IPS DF 6.9 (cell line): ENCODE measurements at regions not wholly inside any gene's neighbourhood (a gene's known extent, or its start where the extent isn't known, plus 50 kb on each side); places are given as distances from the start of the nearest gene placed in this dataset.

Experiments
- DNase-seq: peaks from one replicate; pipeline ENCODE4 v3.0.0-alpha.2; 2013; ENCODE audit warnings: low read depth, low spot score
- H3K27ac ChIP-seq: one replicate; pipeline ENCODE4 v1.5.1; 2013; ENCODE audit warnings: low read length, control low read depth
- H3K27me3 ChIP-seq: 2 replicates; pipeline ENCODE4 v1.6.1; 2013; ENCODE audit warnings: mild to moderate bottlenecking, low read length; ENCODE audit not compliant: control insufficient read depth, insufficient read depth
- H3K36me3 ChIP-seq: 2 replicates; pipeline ENCODE4 v1.6.1; 2013; ENCODE audit warnings: low read length; ENCODE audit not compliant: control insufficient read depth, insufficient read depth
- H3K4me1 ChIP-seq: 2 replicates; pipeline ENCODE4 v1.6.1; 2013; ENCODE audit warnings: low read length; ENCODE audit not compliant: control insufficient read depth, insufficient read depth
- H3K4me3 ChIP-seq: 2 replicates; pipeline ENCODE4 v1.5.1; 2013; ENCODE audit warnings: mild to moderate bottlenecking, low read length
- H3K9me3 ChIP-seq: 2 replicates; pipeline ENCODE4 v1.6.1; 2013; ENCODE audit warnings: low read length, inconsistent platforms; ENCODE audit not compliant: control insufficient read depth, insufficient read depth
- WGBS: extraction: QIAGEN DNeasy Blood & Tissue Kit; methylation state at CpG from one replicate; pipeline ENCODE4 v1.1.7; 2013; ENCODE audit warnings: mixed read lengths, missing lambda C conversion rate; ENCODE audit not compliant: insufficient read length, insufficient coverage; 5-methylcytosine and 5-hydroxymethylcytosine counted together

DNA sequence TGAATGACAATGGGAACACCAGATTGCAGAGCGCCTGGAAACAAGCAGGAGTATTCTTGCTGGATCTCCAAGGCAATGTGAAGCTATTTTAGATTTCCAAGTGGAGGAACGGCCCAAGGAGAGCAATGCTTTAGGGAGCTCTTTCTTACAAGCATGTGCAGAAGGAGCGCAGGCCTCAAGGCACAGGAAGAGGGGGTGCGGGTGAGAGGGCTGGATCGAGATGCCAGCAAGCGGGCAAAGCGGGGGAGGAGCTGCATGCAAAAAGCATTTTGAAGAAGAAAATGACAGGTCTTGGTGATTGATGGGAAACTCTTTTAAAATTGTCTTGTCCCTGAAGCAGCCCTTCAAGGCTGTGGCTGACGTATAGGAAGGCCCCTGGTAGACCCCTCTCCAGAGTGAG is 171.9 kb downstream of the QRSL1 start:
- Histone ChIP-seq H3K9me3 (no peaks in the 10 kb centered on the region; the same call in 1 of the 2 replicates), H3K4me3 (no peak overlapping the region), H3K4me1 (peaks cover 11% of the 10 kb centered on the region), H3K27me3 (no peaks in the 10 kb centered on the region), H3K36me3 (no peaks in the 10 kb centered on the region), H3K27ac (no peak overlapping the region)
- WGBS = no CpG with 5 or more reads among the region's 8 CpGs
- DNase-seq = no peak

GRCh38 chr6:106800379-106800778 is 171.0 kb downstream of the QRSL1 start:
- Histone ChIP-seq H3K9me3 (no peaks in the 10 kb centered on the region; the same call in 1 of the 2 replicates), H3K36me3 (no peaks in the 10 kb centered on the region), H3K4me3 (no peak overlapping the region), H3K4me1 (peaks cover 11% of the 10 kb centered on the region), H3K27me3 (no peaks in the 10 kb centered on the region), H3K27ac (no peak overlapping the region)
- no CpG with 5 or more reads among the region's 5 CpGs for WGBS
- DNase-seq = no peak

- Histone ChIP-seq H3K4me3 (no peak overlapping the region), H3K27me3 (no peaks in the 10 kb centered on the region), H3K27ac (no peak overlapping the region), H3K9me3 (no peaks in the 10 kb centered on the region), H3K4me1 (peaks cover 10% of the 10 kb centered on the region), H3K36me3 (no peaks in the 10 kb centered on the region)
- DNase-seq = no peak
- no CpG with 5 or more reads among the region's 8 CpGs for WGBS
Measured at GRCh38 chr6:106799031-106799894, 169.9 kb downstream of the QRSL1 start.

GRCh38 chr6:106797186-106797585 is 167.8 kb downstream of the QRSL1 start:
- no CpG with 5 or more reads among the region's 2 CpGs for WGBS
- no peak overlapping the region for H3K4me3 ChIP-seq
- DNase-seq = no peak
- no peaks in the 10 kb centered on the region for H3K36me3 ChIP-seq
- no peaks in the 10 kb centered on the region for H3K27me3 ChIP-seq
- H3K4me1 ChIP-seq = peaks cover 8% of the 10 kb centered on the region; the same call in 1 of the 2 replicates
- H3K9me3 ChIP-seq = no peaks in the 10 kb centered on the region
- no peak overlapping the region for H3K27ac ChIP-seq

DNA sequence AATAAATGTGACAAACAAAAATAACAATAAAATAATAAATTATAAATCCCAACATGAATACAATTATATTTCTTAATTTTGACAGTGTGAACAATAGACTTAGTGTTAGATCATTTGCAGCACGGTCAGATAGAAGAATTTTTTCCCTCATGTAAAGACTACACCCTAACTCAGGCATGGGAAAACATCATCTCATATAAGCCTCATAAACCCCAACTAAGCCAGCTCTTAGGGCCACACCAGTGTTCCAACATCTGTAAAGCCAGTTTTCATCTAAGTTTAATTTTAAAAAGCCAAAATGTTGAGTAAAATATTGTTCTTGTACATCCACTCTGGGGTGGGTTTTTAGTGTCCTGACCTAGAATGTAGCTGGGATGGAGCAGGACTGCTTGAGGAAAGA is 167.4 kb downstream of the QRSL1 start:
- H3K9me3 ChIP-seq = no peaks in the 10 kb centered on the region
- H3K27ac ChIP-seq = no peak overlapping the region
- WGBS = no CpG with 5 or more reads among the region's 1 CpG
- no peaks in the 10 kb centered on the region for H3K36me3 ChIP-seq
- DNase-seq = no peak
- no peak overlapping the region for H3K4me3 ChIP-seq
- H3K4me1 ChIP-seq = peaks cover 6% of the 10 kb centered on the region; the same call in 1 of the 2 replicates
- H3K27me3 ChIP-seq = no peaks in the 10 kb centered on the region

- DNase-seq = no peak
Measured at GRCh38 chr6:106794129-106794528, 164.8 kb downstream of the QRSL1 start.

DNA sequence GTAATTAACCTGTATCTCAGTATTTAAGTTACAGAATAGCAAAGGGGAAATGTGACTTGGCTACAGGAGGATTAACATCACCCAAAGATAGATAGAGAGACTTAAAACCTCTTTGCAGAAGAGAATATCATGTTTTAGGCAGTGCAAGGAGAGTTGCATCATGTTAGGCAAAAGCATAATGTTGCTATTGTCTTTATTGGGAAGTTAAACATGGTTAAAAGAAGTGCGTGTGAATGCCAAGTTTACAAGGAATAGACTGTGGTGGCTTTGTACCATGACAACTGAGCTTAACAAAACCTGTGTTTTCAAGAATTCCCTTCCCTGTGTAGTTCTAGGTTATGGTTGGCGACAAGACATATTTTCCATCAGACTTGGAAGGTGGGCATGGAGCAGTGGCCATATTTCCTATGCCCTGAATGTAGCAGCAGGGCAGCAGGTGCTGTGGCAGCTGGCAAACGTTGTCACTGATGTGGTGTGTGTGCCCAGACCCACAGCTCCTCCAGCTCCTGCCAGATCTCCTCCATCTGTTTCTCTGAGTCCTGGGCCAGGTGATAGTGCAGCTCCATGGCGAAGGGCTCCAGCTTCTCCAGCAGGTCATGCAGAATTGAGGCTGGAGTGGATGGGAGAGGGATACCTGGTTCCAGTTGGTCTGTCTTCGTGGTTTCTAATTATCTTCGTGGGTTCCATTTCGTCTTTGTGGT is 163.3 kb downstream of the QRSL1 start:
- no peaks in the 10 kb centered on the region for H3K9me3 ChIP-seq
- no peaks in the 10 kb centered on the region for H3K36me3 ChIP-seq
- no peak overlapping the region for H3K27ac ChIP-seq
- no CpG with 5 or more reads among the region's 7 CpGs for WGBS
- H3K27me3 ChIP-seq = no peaks in the 10 kb centered on the region
- no peak for DNase-seq
- H3K4me1 ChIP-seq = no peaks in the 10 kb centered on the region
- no peak overlapping the region for H3K4me3 ChIP-seq

More at GRCh38 chr6:106794129-106794528, 164.8 kb downstream of the QRSL1 start:
- no peaks in the 10 kb centered on the region for H3K36me3 ChIP-seq
- H3K27ac ChIP-seq = no peak overlapping the region
- no peaks in the 10 kb centered on the region for H3K9me3 ChIP-seq
- peaks cover 2% of the 10 kb centered on the region; the same call in 1 of the 2 replicates for H3K4me1 ChIP-seq
- H3K27me3 ChIP-seq = no peaks in the 10 kb centered on the region
- no CpG with 5 or more reads among the region's 2 CpGs for WGBS
- H3K4me3 ChIP-seq = no peak overlapping the region

DNA sequence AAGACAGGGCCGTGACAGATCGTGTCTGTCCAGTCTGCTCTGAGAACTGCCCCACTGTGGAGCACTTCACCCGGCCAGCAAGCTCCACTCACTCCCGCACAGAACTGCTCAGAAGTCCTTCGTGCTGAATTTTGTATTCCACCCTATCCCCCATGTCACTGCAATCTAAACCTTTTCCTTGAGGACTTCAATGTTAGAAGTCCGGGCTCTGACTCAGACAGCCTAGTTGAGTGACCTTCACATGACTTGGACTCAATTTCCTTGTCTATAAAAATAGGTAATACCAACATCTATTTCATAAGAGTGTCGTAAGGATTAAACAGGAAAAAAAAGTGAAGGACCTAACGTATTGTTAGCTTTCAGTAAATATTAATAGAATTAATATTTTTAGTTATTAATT is 161.6 kb downstream of the QRSL1 start:
- Histone ChIP-seq H3K27me3 (no peaks in the 10 kb centered on the region), H3K9me3 (no peaks in the 10 kb centered on the region), H3K4me3 (no peak overlapping the region), H3K27ac (no peak overlapping the region), H3K4me1 (no peaks in the 10 kb centered on the region), H3K36me3 (no peaks in the 10 kb centered on the region)
- no CpG with 5 or more reads among the region's 8 CpGs for WGBS
- no peak for DNase-seq

DNA sequence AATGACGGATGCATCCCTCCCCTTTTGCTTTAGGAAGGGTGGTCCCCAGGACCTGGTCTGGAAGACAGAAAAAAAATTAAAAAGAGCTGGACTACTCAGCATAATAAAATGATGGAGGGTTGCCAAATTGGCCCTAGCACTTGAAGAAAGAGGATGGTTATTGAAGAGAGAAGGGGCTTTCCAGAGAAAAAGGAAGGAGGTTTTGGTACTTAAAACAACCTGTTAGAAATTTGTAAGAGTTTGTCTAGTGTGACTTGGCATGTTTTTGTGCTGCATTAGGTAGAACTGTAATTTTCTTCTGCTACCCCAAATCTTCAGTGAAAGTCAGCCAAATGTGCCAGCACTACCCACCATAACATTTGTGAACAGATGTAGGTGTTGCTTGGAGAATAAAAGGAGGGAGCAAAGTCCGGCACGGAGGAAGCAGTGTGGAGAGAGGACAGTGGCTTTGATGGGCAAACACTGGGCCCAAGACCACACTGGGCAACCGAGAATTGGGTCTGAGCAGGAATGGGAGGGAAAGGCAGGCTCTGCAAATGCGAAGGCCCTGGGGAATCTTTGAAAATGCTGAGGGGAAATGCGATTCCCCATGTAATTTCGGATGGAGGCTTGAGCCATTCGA is 160.9 kb downstream of the QRSL1 start:
- H3K9me3 ChIP-seq = no peaks in the 10 kb centered on the region
- H3K36me3 ChIP-seq = no peaks in the 10 kb centered on the region
- WGBS = no CpG with 5 or more reads among the region's 8 CpGs
- no peaks in the 10 kb centered on the region for H3K27me3 ChIP-seq
- H3K4me1 ChIP-seq = no peaks in the 10 kb centered on the region
- no peak overlapping the region for H3K4me3 ChIP-seq
- no peak for DNase-seq
- H3K27ac ChIP-seq = no peak overlapping the region

DNA sequence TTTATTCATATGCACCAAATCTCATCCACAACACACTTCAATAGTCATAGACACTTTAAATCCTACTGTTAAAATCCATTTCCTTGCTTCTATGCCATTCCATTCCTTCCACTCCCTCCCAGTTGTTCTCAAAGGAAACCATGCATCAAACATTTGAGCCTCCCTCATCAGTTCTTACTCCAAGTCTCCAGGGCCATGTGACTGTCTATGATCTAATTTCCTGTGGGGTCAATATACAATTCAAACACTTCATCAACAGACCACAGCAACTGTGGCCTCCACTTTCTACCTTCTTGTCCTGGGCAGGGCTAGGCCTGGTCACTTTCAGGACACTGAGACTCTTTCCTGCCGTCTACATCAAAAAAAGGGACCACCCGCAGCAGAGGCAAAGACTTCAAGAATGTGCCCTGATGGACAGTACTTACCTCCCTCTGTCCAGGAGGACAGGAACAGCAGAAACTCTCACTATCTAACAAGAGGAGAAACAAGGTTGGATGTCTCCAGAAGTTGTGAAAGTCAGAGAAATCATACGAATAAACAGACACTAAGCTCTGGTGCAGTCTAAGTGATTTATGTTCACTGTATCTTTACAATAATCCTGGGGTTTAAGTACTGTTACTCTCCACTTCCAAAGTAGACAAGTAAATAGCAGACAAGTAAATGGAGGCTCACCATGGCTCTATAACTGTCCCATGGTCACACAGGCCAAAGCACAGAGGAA is 160.2 kb downstream of the QRSL1 start:
- H3K4me1 ChIP-seq = no peaks in the 10 kb centered on the region
- WGBS = no CpG with 5 or more reads among the region's 3 CpGs
- H3K27me3 ChIP-seq = no peaks in the 10 kb centered on the region
- no peak overlapping the region for H3K27ac ChIP-seq
- no peaks in the 10 kb centered on the region for H3K9me3 ChIP-seq
- no peak for DNase-seq
- no peaks in the 10 kb centered on the region for H3K36me3 ChIP-seq
- no peak overlapping the region for H3K4me3 ChIP-seq
